HG02938 (cell line): ENCODE measurements at regions not wholly inside any gene's neighbourhood (a gene's known extent, or its start where the extent isn't known, plus 50 kb on each side); places are given as distances from the start of the nearest gene placed in this dataset.

Source experiments
- ATAC-seq: cut with Tn5 transposase; IDR thresholded peaks from one replicate; pipeline ENCODE4 v1.9.1; 2021; ENCODE audit warnings: mild to moderate bottlenecking, moderate library complexity; ENCODE audit not compliant: unreplicated experiment

DNA sequence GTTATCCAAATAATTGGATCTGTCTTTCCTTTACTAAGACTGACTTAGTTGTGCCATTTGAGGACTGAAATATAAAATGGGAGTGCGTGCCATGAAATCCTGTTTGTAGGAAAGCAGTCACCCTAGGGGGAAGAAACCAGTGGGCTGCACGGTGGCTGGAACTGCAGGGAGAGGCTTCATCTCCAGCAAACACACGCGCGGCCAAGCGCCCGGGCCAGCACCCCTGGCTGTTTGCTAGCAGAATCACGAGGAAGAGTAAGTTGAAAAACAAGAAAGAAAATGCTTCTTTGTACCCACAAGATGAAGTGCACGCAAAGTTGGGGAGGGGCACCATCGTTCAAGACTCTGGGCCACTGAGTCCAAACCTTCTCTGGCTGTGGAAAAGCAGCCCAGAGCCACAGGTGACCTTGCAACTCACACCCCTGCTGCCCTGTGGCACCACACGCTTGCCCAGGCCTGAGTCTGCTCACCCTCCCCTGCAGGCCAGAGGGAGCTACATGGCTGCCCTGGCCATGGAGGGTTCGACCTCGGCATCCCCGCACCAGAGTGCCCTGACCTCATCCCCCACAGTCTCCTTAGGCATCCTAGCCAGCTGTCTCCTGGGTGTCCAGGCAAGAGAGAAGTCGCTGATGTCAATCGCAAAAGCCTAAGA, 55.2 kb downstream of the IRX2 start:
- no peak for ATAC-seq

DNA sequence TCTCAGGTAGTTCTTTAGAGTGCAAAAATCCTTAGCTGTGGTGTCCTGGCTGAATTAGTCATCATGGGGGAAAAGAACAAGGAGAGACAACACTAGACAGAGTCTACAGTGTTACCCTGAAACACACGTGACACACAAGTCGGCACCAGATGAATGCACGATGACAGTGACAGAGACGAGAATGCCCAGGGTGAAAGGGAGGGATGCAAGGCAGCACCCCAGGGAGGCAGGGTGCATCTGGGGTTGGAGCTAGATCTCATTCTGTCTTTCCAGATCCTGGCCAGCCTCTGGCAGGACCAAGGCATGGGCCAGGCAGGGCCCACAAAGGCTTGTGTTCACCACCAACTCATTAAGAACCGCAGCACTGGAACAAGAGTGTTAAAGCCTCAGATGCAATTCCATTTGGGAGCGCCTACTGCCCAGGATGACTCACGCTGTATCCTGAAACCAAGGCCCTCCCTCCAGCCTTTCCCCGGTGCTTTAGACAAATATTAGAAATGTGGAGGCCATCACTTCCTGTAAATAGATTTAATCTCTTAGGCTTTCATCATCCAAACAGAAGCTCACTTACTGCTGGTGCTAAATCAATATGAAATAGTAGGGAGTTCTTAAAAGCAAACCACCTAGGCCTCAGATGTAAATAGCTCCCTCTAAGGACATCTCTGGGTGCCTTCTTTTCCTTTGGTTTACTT, 56.1 kb downstream of the IRX2 start:
- ATAC-seq: no peak

DNA sequence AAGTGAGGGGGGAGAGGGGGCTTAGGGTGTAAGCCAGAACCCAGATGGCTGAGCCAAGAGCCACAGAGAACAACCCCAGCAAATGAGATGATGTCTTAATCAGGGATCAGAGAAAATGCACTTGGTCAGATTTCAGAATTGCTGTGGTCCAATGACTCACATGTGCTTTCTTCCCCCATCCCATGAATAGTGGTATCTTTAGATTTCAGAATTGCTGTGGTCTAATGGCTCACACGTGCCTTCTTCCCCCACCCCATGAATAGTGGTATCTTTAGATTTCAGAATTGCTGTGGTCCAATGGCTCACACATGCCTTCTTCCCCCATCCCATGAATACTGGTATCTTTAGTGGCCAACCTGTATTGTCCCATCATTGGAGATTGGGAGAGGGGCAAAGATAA, 59.9 kb downstream of the IRX2 start:
- no peak for ATAC-seq

DNA sequence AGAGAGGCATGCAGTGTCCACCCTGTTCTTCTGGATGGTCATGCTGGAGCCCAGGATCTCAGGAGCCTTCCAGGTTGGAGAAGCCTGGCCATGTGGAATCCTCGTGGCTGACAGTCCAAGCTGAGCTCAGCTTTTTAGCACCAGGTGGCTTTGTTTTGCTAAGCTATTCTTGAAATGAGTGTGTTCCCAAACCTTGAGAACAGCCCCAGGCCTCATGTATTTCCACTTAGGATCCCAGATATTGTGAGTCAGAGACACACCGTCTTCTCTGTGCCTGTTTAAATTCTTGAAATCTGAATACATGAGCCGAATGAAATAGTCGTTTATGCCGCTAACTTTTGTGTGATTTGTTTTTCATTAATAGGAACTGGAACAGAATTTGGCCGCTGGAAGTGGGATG, 61.2 kb downstream of the IRX2 start:
- no peak for ATAC-seq

DNA sequence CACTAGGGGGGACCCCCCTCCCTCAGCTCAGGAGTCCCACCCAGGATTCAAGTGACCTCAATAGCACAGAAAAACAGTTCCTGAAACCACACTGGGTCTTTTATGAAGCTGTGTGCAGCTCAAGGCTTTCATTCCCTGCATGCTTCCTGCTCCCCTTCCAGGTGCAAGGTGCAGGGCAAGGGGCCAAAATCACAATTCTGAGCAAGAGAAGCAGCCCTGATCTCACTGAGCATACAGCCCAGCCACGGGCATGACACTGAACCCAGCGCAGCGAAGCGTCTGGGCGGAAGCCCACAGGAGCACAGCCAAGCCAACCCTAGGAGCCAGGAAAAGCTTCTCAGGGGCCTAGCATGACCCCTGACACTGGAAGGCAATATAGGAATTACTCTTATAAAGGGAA, 62.9 kb downstream of the IRX2 start:
- no peak for ATAC-seq

DNA sequence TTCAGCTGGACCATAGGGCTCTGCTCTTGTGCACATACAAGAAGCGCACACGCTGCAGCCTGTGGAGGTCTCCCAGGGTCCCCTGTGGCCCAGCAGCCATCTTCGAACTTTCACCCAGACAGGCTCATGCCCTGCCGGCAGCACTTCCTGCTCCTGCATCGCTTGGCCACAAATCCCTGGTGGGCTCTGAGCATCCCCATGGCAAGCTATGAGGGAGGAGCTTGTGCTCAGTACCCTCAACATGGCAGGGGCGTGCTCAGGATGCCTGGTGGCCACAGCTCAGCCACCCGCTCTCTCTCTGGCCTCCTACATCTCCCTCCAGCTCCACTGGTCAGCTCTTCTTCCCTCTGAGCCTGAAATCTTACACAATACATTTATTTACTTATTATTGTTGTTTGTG, 63.7 kb downstream of the IRX2 start:
- no peak for ATAC-seq

DNA sequence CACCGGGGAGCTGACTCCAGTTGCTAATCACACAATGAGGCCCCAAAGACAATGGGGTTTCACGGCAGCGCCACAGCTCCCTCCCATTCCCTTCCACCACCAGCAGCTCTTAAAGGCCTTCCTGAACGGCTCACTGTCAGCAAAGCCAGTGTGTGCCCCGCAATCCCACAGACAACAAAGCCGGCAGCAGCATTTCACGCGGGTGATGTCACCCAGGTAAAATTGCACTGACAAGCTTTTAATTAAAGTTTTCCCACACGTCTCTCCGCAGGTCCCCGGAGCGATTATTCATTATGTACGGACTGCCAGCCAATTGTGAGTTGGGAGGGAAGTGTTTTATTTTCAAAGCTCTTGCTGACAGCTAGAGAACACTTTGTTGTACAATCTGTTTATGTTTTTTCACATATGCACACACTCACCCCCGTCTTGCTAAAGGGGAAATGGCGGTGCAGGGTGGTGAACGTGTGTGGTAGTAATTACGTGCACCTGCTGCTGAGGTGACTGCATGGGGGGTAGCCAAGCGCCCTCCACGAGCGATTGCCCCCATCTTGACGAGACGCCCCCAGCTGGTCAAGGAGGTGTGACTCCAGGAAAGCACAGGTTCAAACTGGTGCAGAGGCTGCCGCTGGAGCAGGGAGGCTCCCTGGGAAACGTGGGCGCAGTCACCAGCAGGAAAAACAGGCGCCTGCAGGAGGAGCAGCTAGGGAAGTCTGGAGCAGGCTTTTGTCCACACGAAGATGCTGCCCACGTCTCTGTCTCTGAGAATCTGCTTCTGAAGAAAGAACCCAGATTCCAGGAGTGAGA, 65.0 kb downstream of the IRX2 start:
- no peak for ATAC-seq

DNA sequence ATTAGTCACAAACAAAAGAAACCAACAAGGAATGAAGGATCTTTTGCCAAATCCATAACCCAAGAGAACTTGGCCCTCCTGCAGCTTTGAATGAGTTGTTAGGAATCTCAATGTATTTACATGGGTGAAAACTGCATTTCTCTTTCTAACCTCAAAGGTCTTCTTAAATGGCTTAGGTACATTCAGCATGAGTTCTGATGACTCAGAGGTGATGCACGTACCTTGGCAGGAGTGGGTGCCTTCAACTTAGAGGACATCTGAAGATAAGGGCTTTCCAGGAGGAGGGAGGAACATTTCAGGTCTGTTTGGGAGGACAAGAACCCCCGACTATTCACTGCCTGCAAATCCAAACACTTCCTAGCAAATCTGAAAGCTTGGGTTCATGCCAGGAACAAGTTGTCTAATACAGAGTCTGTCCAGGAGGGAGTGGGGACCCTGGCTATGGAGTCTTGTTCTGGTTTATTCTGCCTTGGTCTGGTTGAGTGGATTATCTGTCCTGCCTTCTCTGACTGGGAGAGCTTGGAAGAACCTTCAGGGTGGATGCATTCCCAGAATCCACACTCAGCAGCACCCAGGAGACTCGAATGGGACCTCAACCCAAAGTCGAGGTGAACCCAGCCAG, 65.7 kb downstream of the IRX2 start:
- ATAC-seq: no peak

DNA sequence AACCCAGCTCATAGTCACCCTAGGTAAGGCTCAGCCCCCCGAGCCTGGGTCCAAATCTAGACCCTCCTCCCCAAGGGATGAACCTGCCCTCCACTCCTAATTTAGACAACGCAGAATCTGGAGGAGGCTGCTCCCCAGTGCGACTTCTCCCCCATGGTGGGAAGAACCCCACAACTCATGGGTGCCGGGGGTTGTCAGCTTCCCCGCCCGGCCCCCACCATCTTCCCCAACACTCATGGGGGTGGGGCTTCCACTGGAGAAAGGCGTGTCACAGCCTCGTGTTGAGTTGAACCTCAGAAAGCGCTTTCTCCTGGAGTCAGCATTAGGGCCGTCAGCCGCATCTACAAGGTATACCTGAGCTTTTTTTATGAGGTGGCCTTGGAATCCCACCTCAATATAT, 66.9 kb downstream of the IRX2 start:
- ATAC-seq: no peak

DNA sequence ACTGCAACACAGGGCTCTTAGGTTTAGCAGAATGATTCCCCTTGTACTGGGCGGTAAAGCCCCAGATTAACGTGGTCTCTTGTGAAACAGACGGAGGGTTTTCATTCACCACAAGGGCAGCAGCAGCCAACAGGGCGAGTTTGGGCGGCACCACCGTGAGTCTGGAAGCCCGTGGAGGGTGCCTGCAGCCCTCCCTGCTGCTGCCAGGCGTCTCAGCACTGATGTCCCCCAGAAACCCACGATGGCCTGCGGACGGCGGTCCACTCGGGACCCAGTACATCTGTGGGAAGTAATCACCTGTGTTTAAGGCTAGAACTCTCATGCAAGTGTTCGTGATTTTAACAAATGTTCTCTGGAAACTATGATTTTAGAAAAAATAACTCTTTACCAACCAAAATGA, 67.8 kb downstream of the IRX2 start:
- no peak for ATAC-seq

DNA sequence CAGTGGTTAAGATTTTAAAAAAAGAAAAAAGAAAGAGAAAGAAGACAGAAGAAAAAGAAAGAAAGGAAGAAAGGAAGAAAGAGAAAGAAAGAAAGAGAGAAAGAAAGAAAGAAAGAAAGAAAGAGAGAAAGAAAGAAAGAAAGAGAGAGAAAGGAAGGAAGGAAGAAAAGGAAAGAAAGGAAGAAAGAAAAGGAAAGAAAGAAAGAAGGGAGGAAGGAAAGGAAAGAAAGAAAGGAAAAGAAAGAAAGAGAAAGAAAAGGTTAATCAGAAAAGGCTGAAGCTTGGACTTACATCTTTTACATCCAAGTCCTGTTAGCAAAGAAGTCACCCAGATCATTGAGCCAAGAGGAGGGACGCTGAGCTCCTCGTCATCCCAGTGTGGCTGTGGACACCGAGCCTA, 70.0 kb downstream of the IRX2 start:
- no peak for ATAC-seq

DNA sequence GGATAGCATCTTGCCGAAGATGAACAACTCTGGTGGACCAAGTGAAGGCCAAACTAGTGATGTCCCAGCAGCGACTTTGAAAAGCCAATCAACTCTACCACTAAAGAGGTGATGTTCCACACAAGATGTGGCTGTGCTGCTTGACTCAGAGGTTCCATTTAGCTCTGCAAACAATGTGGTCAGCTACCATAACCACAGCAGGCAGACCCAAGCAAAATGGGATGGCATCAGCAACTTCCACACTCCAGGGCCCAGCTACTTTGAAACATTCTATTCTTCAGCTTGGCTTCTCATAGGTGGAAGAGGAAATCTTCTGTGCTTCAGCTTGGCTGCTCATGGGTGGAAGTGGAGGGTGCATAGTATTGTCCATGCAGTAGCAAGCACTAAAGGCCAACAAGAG, 70.5 kb downstream of the IRX2 start:
- ATAC-seq: no peak

DNA sequence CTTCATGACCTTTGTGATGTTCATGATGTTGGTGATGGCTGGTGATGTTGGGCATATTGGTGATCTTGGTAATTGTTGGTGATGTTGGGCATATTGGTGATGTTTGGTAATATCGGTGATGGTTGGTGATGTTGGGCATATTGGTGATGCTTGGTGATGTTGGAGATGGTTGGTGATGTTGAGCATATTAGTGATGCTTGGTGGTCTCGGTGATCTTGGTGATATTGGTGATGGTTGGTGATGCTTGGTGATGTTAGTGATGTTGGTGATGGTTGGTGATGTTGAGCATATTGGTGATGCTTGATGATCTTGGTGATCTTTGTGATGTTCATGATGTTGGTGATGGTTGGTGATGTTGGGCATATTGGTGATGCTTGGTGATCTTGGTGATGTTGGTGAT, 73.8 kb downstream of the IRX2 start:
- ATAC-seq: no peak

DNA sequence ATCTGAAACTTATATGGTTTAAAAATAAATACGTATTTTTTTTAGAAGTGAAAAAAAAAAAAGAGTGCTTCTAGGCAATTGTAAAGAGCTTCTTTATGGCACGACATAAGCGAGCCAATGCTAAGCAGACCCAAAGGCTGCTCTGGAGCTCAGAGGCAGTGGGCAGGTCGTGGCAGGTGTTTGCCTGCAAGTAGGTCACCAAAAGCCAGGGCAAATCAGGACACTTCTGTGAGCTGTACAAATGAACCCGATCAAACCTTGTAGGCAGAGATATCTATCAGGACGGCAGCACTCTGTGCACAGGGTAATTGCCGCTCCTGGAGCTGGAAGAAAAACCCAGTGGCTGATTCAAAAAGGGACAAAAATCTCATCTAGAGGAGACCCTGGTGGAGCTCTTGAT, 75.9 kb downstream of the IRX2 start:
- no peak for ATAC-seq

DNA sequence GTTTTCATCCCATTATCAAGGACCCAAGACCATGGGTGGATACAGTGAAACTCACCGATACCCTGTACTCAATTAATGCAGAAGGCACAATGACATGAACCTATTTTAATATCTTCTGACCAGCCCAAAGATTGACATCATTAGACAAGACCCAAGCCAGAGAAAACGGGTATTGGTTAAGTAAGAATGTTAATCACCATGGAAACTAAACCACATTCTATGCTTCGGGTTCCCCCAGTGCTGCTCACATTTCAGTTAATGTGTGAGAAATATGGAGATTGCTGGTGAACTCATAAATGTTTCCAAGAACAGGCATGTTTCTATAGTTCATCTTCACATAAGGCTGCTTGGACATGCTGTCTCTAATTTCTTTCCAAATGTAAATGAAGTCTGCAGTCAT, 77.0 kb downstream of the IRX2 start:
- no peak for ATAC-seq

DNA sequence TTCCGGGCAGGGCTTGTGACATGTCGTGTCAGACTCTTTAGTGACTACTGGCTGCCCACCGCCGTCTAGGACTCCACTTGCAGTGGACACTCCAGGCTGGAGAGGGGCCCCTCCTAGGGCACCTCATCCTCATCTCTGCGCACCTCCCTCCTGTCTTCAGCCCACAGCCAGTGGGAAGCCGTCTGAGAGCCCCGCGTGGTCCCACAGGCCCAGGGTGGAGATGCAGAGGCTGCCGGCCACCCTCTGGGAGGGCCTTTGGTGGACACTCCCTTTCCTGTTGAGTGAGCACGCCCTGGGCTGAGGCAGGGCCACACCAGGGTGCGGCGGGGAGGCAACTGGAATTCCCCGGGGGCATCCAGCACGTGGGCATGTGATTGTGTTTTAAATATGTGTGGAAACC, 80.5 kb downstream of the IRX2 start:
- no peak for ATAC-seq

DNA sequence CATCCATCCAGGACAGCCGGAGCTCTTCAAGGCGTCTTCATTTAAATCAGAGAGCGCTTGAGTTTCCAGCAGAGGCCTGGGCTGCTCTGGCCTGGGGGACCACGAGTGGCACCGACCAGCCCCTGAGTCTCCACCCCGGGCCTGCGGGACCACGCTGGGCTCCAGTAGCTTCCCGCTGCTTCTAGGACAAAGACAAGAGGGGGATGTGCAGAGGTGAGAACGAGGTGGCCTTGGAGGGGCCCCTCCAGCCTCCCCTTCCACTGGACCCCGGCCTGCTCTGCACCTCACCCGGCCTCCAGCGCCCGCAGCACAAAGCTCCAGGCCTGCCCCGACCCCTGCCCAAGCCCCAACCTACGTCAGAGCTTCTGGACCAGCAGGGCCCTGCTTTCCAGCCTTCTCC, 81.6 kb downstream of the IRX2 start:
- ATAC-seq: no peak

DNA sequence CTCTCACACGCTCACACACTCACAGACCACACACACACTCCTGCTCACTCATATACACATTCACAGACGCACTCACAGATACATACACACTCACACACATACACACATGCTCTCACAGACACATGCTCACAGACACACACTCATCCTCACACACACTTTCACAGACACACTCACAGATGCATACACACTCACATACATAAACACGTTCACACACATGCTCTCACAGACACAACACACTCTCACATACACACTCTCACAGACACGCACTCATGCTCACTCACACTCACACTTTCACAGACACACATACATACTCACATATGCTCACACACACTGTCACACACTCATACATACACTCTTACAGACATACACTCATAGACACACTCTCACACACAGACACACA, 82.2 kb downstream of the IRX2 start:
- no peak for ATAC-seq

DNA sequence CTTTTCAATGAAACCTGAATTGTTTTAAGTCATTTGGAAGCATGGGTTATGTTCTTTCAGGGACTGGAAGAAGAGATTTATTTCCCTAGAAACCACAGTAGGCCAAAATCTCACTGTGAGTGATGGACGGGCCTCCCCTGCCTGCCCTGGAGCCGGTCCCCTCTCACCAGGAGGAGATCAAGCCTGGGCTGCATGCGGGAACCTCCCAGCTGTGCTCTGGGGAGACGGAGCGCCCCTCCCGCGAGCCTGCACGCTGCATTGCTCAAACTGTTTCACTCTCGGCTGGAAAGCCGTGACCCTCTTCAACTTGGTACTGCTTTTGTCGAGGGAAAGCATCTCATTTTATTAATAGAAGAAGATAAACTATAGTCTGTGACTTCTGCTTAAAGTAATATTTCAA, 85.4 kb downstream of the IRX2 start:
- no peak for ATAC-seq

DNA sequence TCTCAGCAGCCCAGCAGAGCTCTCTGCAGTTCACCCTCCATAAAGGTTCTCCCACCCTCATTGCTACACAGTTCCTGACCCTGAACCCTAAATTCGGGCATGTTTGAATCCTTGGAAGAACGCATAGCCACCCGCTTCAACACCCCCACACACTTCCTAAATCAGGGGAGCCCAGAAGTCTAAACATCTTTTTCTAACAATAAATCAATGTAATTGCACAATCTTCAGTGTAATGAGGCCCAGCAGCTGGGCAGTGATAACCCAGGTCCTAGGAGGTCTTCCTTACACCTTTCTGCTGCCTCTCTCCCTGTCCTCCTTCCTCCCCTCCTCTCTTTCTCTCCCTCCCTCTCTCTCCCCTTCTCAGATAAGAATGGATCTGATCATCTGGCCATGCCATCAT, 88.0 kb downstream of the IRX2 start:
- ATAC-seq: no peak

DNA sequence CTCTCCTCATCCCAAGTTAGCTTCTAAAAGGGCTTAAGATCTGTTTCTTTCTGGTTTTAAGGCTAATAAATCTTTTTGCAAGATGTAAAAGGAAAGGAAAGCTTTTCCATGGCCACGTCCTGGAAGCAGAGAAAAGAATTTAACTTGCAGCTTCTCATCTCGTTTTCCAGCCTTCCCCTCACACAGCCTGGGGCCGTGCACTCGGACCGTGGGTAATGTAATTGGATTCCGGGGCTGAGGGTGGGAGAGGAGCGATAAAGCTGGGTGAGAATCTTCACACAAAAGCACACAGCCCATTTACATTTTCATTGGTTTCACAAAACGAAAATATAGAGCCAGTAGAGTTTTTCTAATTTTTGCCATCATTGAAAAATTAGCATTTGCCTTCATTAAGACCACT, 91.2 kb downstream of the IRX2 start:
- ATAC-seq: no peak
